ENCODE measurements at regions not wholly inside any gene's neighbourhood (a gene's known extent, or its start where the extent isn't known, plus 50 kb on each side); places are given as distances from the start of the nearest gene placed in this dataset.

DNA sequence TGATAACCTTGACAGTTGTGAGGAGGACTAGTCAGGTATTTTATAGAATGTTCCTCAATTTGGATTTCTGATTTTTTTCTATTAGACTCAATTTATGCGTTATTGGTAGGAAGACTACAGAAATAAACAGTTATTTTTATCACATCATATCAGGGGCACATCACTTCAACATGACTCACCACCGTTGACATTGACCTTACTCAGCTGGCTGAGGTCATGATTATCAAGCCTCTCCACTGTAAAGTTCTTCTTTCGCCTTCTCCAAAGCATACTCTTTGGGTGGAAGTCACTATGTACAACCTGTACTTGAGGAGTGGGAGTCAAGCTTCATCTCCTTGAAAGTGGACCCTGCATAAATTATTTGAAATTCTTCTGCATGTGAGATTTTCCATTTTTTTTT, 194.3 kb upstream of the IGFBP3 start:
- Histone ChIP-seq H3K36me3 (ENCODE audit: insufficient read depth, low read length) (no peaks in the 10 kb centered on the region), H3K27ac (ENCODE audit: low read depth, low read length, poor library complexity, severe bottlenecking) (no peak overlapping the region), H3K4me3 (ENCODE audit: low read depth, low read length, poor library complexity, severe bottlenecking) (no peak overlapping the region), H3K4me1 (ENCODE audit: insufficient read depth, low read length, poor library complexity, severe bottlenecking) (no peaks in the 10 kb centered on the region), H2AFZ (ENCODE audit: low read length) (no peak overlapping the region), H4K20me1 (ENCODE audit: insufficient read depth, low read length) (no peaks in the 10 kb centered on the region), H3K9me3 (ENCODE audit: low read length) (no peaks in the 10 kb centered on the region), H3K4me2 (ENCODE audit: low read length) (no peak overlapping the region), H3K9me2 (ENCODE audit: insufficient read depth, low read length) (no peaks in the 10 kb centered on the region), H3K79me2 (ENCODE audit: insufficient read depth, low read depth, low read length) (no peaks in the 10 kb centered on the region)
- CTCF ChIA-PET (ENCODE audit: unreplicated experiment), result no interaction called here
- intact Hi-C loops (cut with micrococcal nuclease; ENCODE audit: unreplicated experiment), result no loop called here
- DNase-seq (ENCODE audit: low spot score), result no peak
- POLR2A ChIA-PET, result no interaction called here
- BruUV-seq (replicated peaks), result no TSS peak
- TF ChIP-seq, protein P1, sequence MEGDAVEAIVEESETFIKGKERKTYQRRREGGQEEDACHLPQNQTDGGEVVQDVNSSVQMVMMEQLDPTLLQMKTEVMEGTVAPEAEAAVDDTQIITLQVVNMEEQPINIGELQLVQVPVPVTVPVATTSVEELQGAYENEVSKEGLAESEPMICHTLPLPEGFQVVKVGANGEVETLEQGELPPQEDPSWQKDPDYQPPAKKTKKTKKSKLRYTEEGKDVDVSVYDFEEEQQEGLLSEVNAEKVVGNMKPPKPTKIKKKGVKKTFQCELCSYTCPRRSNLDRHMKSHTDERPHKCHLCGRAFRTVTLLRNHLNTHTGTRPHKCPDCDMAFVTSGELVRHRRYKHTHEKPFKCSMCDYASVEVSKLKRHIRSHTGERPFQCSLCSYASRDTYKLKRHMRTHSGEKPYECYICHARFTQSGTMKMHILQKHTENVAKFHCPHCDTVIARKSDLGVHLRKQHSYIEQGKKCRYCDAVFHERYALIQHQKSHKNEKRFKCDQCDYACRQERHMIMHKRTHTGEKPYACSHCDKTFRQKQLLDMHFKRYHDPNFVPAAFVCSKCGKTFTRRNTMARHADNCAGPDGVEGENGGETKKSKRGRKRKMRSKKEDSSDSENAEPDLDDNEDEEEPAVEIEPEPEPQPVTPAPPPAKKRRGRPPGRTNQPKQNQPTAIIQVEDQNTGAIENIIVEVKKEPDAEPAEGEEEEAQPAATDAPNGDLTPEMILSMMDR (conservative IDR thresholded peaks at IDR 0.05; ENCODE audit: low read length), result no peak
- no peak for TF ChIP-seq EZH2phosphoT487 (IDR thresholded peaks at IDR 0.05; ENCODE audit: borderline replicate concordance, low read depth, low read length)

DNA sequence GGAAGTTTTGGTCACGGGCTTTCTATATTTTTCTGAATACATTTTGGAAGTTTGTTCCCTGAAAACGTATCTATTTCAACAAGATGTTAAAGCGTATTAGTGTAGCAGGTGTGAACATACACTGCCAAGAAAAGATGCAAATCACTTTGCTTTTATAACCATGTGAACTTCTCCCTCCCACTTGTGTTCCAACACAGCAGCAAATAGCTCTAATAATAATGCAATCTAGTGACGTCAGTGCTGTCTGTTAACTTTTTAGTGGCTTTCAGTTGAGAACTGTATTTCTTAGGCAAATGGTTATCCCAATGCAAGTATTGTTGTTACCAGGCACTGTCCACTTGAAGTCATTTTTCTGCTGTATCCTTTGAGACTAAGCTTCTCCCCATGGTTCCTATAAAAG, 188.4 kb upstream of the IGFBP3 start:
- CTCF ChIA-PET (ENCODE audit: unreplicated experiment), result no interaction called here
- TF ChIP-seq, protein P1 (conservative IDR thresholded peaks at IDR 0.05; ENCODE audit: low read length), result no peak
- TF ChIP-seq EZH2phosphoT487 (IDR thresholded peaks at IDR 0.05; ENCODE audit: borderline replicate concordance, low read depth, low read length), result no peak
- no peaks in the 10 kb centered on the region for H3K79me2 ChIP-seq (ENCODE audit: insufficient read depth, low read depth, low read length)
- POLR2A ChIA-PET, result no interaction called here
- intact Hi-C loops (cut with micrococcal nuclease; ENCODE audit: unreplicated experiment), result no loop called here
- H4K20me1 ChIP-seq (ENCODE audit: insufficient read depth, low read length), result no peaks in the 10 kb centered on the region
- H3K4me3 ChIP-seq (ENCODE audit: low read depth, low read length, poor library complexity, severe bottlenecking), result no peak overlapping the region
- no peaks in the 10 kb centered on the region for H3K4me1 ChIP-seq (ENCODE audit: insufficient read depth, low read length, poor library complexity, severe bottlenecking)
- no TSS peak for BruUV-seq (replicated peaks)
- H3K36me3 ChIP-seq (ENCODE audit: insufficient read depth, low read length), result no peaks in the 10 kb centered on the region
- DNase-seq (ENCODE audit: low spot score), result no peak
- H3K27ac ChIP-seq (ENCODE audit: low read depth, low read length, poor library complexity, severe bottlenecking), result no peak overlapping the region
- H3K9me2 ChIP-seq (ENCODE audit: insufficient read depth, low read length), result no peaks in the 10 kb centered on the region
- no peak overlapping the region for H3K4me2 ChIP-seq (ENCODE audit: low read length)
- no peak overlapping the region for H2AFZ ChIP-seq (ENCODE audit: low read length)
- no peaks in the 10 kb centered on the region for H3K9me3 ChIP-seq (ENCODE audit: low read length)

DNA sequence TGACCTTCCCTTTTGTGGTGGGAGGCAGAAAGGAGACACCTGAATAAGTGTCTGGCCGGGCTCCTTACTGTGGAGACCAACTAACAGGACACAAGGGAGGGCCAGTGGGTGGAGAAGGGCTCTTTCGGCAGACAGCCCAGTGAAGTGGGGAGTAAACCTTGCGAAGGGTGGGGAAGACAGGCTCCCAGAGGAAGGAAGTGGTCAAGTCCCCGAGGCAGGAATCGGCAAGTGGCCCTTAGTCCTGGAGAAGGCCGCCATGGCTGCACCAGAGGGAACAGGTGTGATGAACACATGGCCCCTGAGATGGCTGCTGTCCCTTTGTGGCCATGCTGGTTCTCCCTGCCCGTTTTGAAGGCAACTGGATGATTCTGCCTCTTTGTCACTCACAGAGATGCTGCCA, 187.2 kb upstream of the IGFBP3 start:
- H3K27ac ChIP-seq (ENCODE audit: low read depth, low read length, poor library complexity, severe bottlenecking), result no peak overlapping the region
- no peak for TF ChIP-seq EZH2phosphoT487 (IDR thresholded peaks at IDR 0.05; ENCODE audit: borderline replicate concordance, low read depth, low read length)
- TF ChIP-seq, protein P1 (conservative IDR thresholded peaks at IDR 0.05; ENCODE audit: low read length), result no peak
- POLR2A ChIA-PET, result no interaction called here
- H2AFZ ChIP-seq (ENCODE audit: low read length), result no peak overlapping the region
- no peaks in the 10 kb centered on the region for H3K9me2 ChIP-seq (ENCODE audit: insufficient read depth, low read length)
- no peaks in the 10 kb centered on the region for H3K9me3 ChIP-seq (ENCODE audit: low read length)
- CTCF ChIA-PET (ENCODE audit: unreplicated experiment), result no interaction called here
- intact Hi-C loops (cut with micrococcal nuclease; ENCODE audit: unreplicated experiment), result no loop called here
- H3K36me3 ChIP-seq (ENCODE audit: insufficient read depth, low read length), result no peaks in the 10 kb centered on the region
- no peaks in the 10 kb centered on the region for H3K4me1 ChIP-seq (ENCODE audit: insufficient read depth, low read length, poor library complexity, severe bottlenecking)
- no peak overlapping the region for H3K4me3 ChIP-seq (ENCODE audit: low read depth, low read length, poor library complexity, severe bottlenecking)
- no peak for DNase-seq (ENCODE audit: low spot score)
- no TSS peak for BruUV-seq (replicated peaks)
- H4K20me1 ChIP-seq (ENCODE audit: insufficient read depth, low read length), result no peaks in the 10 kb centered on the region
- H3K79me2 ChIP-seq (ENCODE audit: insufficient read depth, low read depth, low read length), result no peaks in the 10 kb centered on the region
- H3K4me2 ChIP-seq (ENCODE audit: low read length), result no peak overlapping the region
